RKO (cell line): ENCODE measurements at regions not wholly inside any gene's neighbourhood (a gene's known extent, or its start where the extent isn't known, plus 50 kb on each side); places are given as distances from the start of the nearest gene placed in this dataset.

Source experiments
- DNase-seq: peaks from one replicate; pipeline ENCODE4 v3.0.0-alpha.2; 2016; ENCODE audit warnings: low spot score

GRCh38 chr1:98480271-98480670 is 181.2 kb upstream of the SNX7 start:
- no peak for DNase-seq

- DNase-seq = no peak
Measured at GRCh38 chr1:98478121-98478520, 183.4 kb upstream of the SNX7 start.

GRCh38 chr1:98472878-98473277 is 188.6 kb upstream of the SNX7 start:
- no peak for DNase-seq

- no peak for DNase-seq
Measured at GRCh38 chr1:98471633-98472032, 189.9 kb upstream of the SNX7 start.

GRCh38 chr1:98468111-98468717 is 193.3 kb upstream of the SNX7 start:
- DNase-seq = peak; percentile 58

GRCh38 chr1:98467586-98467985 is 193.9 kb upstream of the SNX7 start:
- no peak for DNase-seq

GRCh38 chr1:98467122-98467521 is 194.4 kb upstream of the SNX7 start:
- no peak for DNase-seq

GRCh38 chr1:98461873-98462385 is 199.6 kb upstream of the SNX7 start:
- no peak for DNase-seq

- DNase-seq = no peak
Measured at GRCh38 chr1:98460136-98460535, 201.4 kb upstream of the SNX7 start.

GRCh38 chr1:98459486-98459870 is 202.0 kb upstream of the SNX7 start:
- DNase-seq = no peak

- no peak for DNase-seq
Measured at GRCh38 chr1:98458511-98459485, 202.7 kb upstream of the SNX7 start.

GRCh38 chr1:98457248-98457647 is 204.3 kb upstream of the SNX7 start:
- DNase-seq = no peak

- DNase-seq = no peak
Measured at GRCh38 chr1:98454666-98455065, 206.9 kb upstream of the SNX7 start.

GRCh38 chr1:98453066-98453465 is 208.5 kb upstream of the SNX7 start:
- no peak for DNase-seq

- DNase-seq = no peak
Measured at GRCh38 chr1:98452162-98452561, 209.4 kb upstream of the SNX7 start.

- no peak for DNase-seq
Measured at GRCh38 chr1:98441281-98441680, 220.2 kb upstream of the SNX7 start.

GRCh38 chr1:98439471-98439870 is 222.1 kb upstream of the SNX7 start:
- no peak for DNase-seq

- no peak for DNase-seq
Measured at GRCh38 chr1:98437540-98437939, 224.0 kb upstream of the SNX7 start.

GRCh38 chr1:98437011-98437410 is 224.5 kb upstream of the SNX7 start:
- DNase-seq = no peak

- DNase-seq = no peak
Measured at GRCh38 chr1:98429965-98430443, 231.5 kb upstream of the SNX7 start.

GRCh38 chr1:98428864-98429263 is 232.7 kb upstream of the SNX7 start:
- DNase-seq = no peak

- no peak for DNase-seq
Measured at GRCh38 chr1:98427664-98428063, 233.9 kb upstream of the SNX7 start.

- no peak for DNase-seq
Measured at GRCh38 chr1:98426092-98426491, 235.4 kb upstream of the SNX7 start.
